ENCODE measurements at regions not wholly inside any gene's neighbourhood (a gene's known extent, or its start where the extent isn't known, plus 50 kb on each side); places are given as distances from the start of the nearest gene placed in this dataset.

GRCh38 chr7:86320341-86320740 lies 323.4 kb upstream of the GRM3 start:
- H2AFZ ChIP-seq (ENCODE audit: low read length) = no peak overlapping the region
- H3K9ac ChIP-seq (ENCODE audit: low read depth, low read length, poor library complexity, severe bottlenecking) = no peak overlapping the region
- H3K4me3 ChIP-seq (ENCODE audit: low read length, poor library complexity, severe bottlenecking) = no peak overlapping the region
- H3F3A ChIP-seq (ENCODE audit: low read depth) = no peaks in the 10 kb centered on the region
- H3K9me3 ChIP-seq (ENCODE audit: insufficient read depth, low read depth, low read length) = 0 out of 2 replicates have a peak, but pooled peaks cover 2% of the 10 kb centered on the region
- H3K36me3 ChIP-seq (ENCODE audit: insufficient read depth, low read length) = no peaks in the 10 kb centered on the region
- no peak overlapping the region for H3K4me2 ChIP-seq (ENCODE audit: low read depth, low read length, poor library complexity, severe bottlenecking)
- no peaks in the 10 kb centered on the region for H3K9me2 ChIP-seq (replicated peaks; ENCODE audit: low read depth, low read length)
- H3K79me2 ChIP-seq (ENCODE audit: insufficient read depth, low read length) = no peaks in the 10 kb centered on the region
- TF ChIP-seq CTCF (conservative IDR thresholded peaks at IDR 0.05; ENCODE audit: low read length) = no peak
- TF ChIP-seq EZH2phosphoT487 (IDR thresholded peaks at IDR 0.05; ENCODE audit: borderline replicate concordance) = no peak
- H3K4me1 ChIP-seq (ENCODE audit: insufficient read depth, low read length, poor library complexity, severe bottlenecking) = no peaks in the 10 kb centered on the region
- no peaks in the 10 kb centered on the region for H4K20me1 ChIP-seq (ENCODE audit: insufficient read depth, low read length, poor library complexity, severe bottlenecking)
- no peaks in the 10 kb centered on the region for H3K27me3 ChIP-seq (ENCODE audit: insufficient read depth, low read length, poor library complexity, severe bottlenecking)

GRCh38 chr7:86313842-86314241 lies 329.9 kb upstream of the GRM3 start:
- Histone ChIP-seq H3K36me3 (ENCODE audit: insufficient read depth, low read length) (no peaks in the 10 kb centered on the region), H3K4me2 (ENCODE audit: low read depth, low read length, poor library complexity, severe bottlenecking) (no peak overlapping the region), H3K4me3 (ENCODE audit: low read length, poor library complexity, severe bottlenecking) (no peak overlapping the region), H3K79me2 (ENCODE audit: insufficient read depth, low read length) (no peaks in the 10 kb centered on the region), H4K20me1 (ENCODE audit: insufficient read depth, low read length, poor library complexity, severe bottlenecking) (no peaks in the 10 kb centered on the region), H2AFZ (ENCODE audit: low read length) (no peak overlapping the region), H3F3A (ENCODE audit: low read depth) (no peaks in the 10 kb centered on the region), H3K9me2 (replicated peaks; ENCODE audit: low read depth, low read length) (no peaks in the 10 kb centered on the region), H3K9me3 (ENCODE audit: insufficient read depth, low read depth, low read length) (no peaks in the 10 kb centered on the region), H3K4me1 (ENCODE audit: insufficient read depth, low read length, poor library complexity, severe bottlenecking) (no peaks in the 10 kb centered on the region), H3K27me3 (ENCODE audit: insufficient read depth, low read length, poor library complexity, severe bottlenecking) (no peaks in the 10 kb centered on the region), H3K9ac (ENCODE audit: low read depth, low read length, poor library complexity, severe bottlenecking) (no peak overlapping the region)
- TF ChIP-seq EZH2phosphoT487 (IDR thresholded peaks at IDR 0.05; ENCODE audit: borderline replicate concordance) (no peak), CTCF (conservative IDR thresholded peaks at IDR 0.05; ENCODE audit: low read length) (no peak)

- TF ChIP-seq EZH2phosphoT487 (IDR thresholded peaks at IDR 0.05; ENCODE audit: borderline replicate concordance) (no peak), CTCF (conservative IDR thresholded peaks at IDR 0.05; ENCODE audit: low read length) (no peak)
- no peaks in the 10 kb centered on the region for H3K79me2 ChIP-seq (ENCODE audit: insufficient read depth, low read length)
- no peak overlapping the region for H3K4me3 ChIP-seq (ENCODE audit: low read length, poor library complexity, severe bottlenecking)
- H3K36me3 ChIP-seq (ENCODE audit: insufficient read depth, low read length) = no peaks in the 10 kb centered on the region
- no peak overlapping the region for H3K4me2 ChIP-seq (ENCODE audit: low read depth, low read length, poor library complexity, severe bottlenecking)
- no peaks in the 10 kb centered on the region for H3K9me3 ChIP-seq (ENCODE audit: insufficient read depth, low read depth, low read length)
- H3K9ac ChIP-seq (ENCODE audit: low read depth, low read length, poor library complexity, severe bottlenecking) = no peak overlapping the region
- no peaks in the 10 kb centered on the region for H4K20me1 ChIP-seq (ENCODE audit: insufficient read depth, low read length, poor library complexity, severe bottlenecking)
- no peaks in the 10 kb centered on the region for H3K27me3 ChIP-seq (ENCODE audit: insufficient read depth, low read length, poor library complexity, severe bottlenecking)
- H2AFZ ChIP-seq (ENCODE audit: low read length) = no peak overlapping the region
- H3F3A ChIP-seq (ENCODE audit: low read depth) = no peaks in the 10 kb centered on the region
- H3K9me2 ChIP-seq (replicated peaks; ENCODE audit: low read depth, low read length) = 0 out of 2 replicates have a peak, but pooled peaks cover 4% of the 10 kb centered on the region
- H3K4me1 ChIP-seq (ENCODE audit: insufficient read depth, low read length, poor library complexity, severe bottlenecking) = no peaks in the 10 kb centered on the region
Measured at GRCh38 chr7:86301301-86301700, 342.4 kb upstream of the GRM3 start.

Data from Loucy (cell line).